ENCODE measurements at regions not wholly inside any gene's neighbourhood (a gene's known extent, or its start where the extent isn't known, plus 50 kb on each side); places are given as distances from the start of the nearest gene placed in this dataset.

GRCh38 chr4:62414563-62414962 is 1214.4 kb downstream of the ADGRL3 start:
- Histone ChIP-seq H3K4me3 (ENCODE audit: insufficient read depth, low read depth, low read length) (no peak overlapping the region), H3K18ac (ENCODE audit: low read depth, low read length) (no peak overlapping the region), H3K9ac (ENCODE audit: low read depth, low read length) (no peak overlapping the region), H3K27me3 (ENCODE audit: control insufficient read depth, insufficient read depth, low read length) (no peaks in the 10 kb centered on the region), H3K9me1 (ENCODE audit: insufficient read depth, low read length) (no peaks in the 10 kb centered on the region), H3K27ac (ENCODE audit: insufficient read depth, low read length) (no peak overlapping the region), H2AK9ac (replicated peaks; ENCODE audit: low read depth, low read length, poor library complexity) (no peak overlapping the region), H2BK20ac (ENCODE audit: low read depth, low read length) (no peak overlapping the region), H2AK5ac (ENCODE audit: low read depth, low read length) (no peak overlapping the region), H2BK5ac (ENCODE audit: low read depth, low read length, poor library complexity, severe bottlenecking) (no peak overlapping the region), H3K36me3 (ENCODE audit: control insufficient read depth, insufficient read depth, low read length) (no peaks in the 10 kb centered on the region), H4K91ac (ENCODE audit: insufficient read depth, low read depth, low read length) (no peak overlapping the region), H2BK120ac (ENCODE audit: low read depth, low read length) (no peak overlapping the region), H3K4me2 (ENCODE audit: low read depth, low read length) (no peak overlapping the region), H3K56ac (ENCODE audit: extremely low read depth, insufficient read depth, low read length) (no peak overlapping the region), H4K8ac (ENCODE audit: low read depth in 2 of 2, low read length in 2 of 2) (no peak overlapping the region), H3K79me1 (ENCODE audit: low read depth in 1 of 2, low read length in 2 of 2) (no peaks in the 10 kb centered on the region), H3K4me1 (ENCODE audit: control insufficient read depth, insufficient read depth, low read length) (no peaks in the 10 kb centered on the region), H3K4ac (ENCODE audit: low read depth, low read length) (no peak overlapping the region), H2BK15ac (ENCODE audit: low read depth, low read length) (no peak overlapping the region), H4K5ac (ENCODE audit: low read depth, low read length) (no peak overlapping the region), H3K14ac (replicated peaks; ENCODE audit: low read depth, low read length) (no peak overlapping the region), H3K23ac (ENCODE audit: low read depth, low read length) (no peak overlapping the region), H3K9me3 (ENCODE audit: control insufficient read depth, insufficient read depth, low read length) (peaks cover 3% of the 10 kb centered on the region; the same call in 1 of the 2 replicates), H2AFZ (replicated peaks; ENCODE audit: low read length, poor library complexity) (no peak overlapping the region), H4K20me1 (ENCODE audit: insufficient read depth, low read length) (no peaks in the 10 kb centered on the region)
- ATAC-seq (ENCODE audit: low read depth) (no peak), DNase-seq (no peak)
- BruUV-seq (replicated peaks), result no TSS peak
- TF ChIP-seq MAFK (IDR thresholded peaks at IDR 0.05; ENCODE audit: low read depth, low read length) (no peak), CEBPB (IDR thresholded peaks at IDR 0.05; ENCODE audit: low read depth, low read length) (no peak), RFX5 (IDR thresholded peaks at IDR 0.05; ENCODE audit: low read depth, low read length) (no peak), RCOR1 (IDR thresholded peaks at IDR 0.05; ENCODE audit: insufficient replicate concordance, low read length) (no peak), USF2 (IDR thresholded peaks at IDR 0.05; ENCODE audit: low read depth, low read length) (no peak), SMC3 (IDR thresholded peaks at IDR 0.05; ENCODE audit: low read depth, low read length) (no peak), NFE2L2 (IDR thresholded peaks at IDR 0.05; ENCODE audit: low read depth, low read length) (no peak), MAZ (IDR thresholded peaks at IDR 0.05; ENCODE audit: borderline replicate concordance, low read depth, low read length) (no peak), POLR2A (IDR thresholded peaks at IDR 0.05; ENCODE audit: low read depth, low read length) (no peak), CHD1 (IDR thresholded peaks at IDR 0.05; ENCODE audit: low read depth, low read length) (no peak), ELK1 (IDR thresholded peaks at IDR 0.05; ENCODE audit: borderline replicate concordance, low read depth, low read length) (no peak), MXI1 (IDR thresholded peaks at IDR 0.05; ENCODE audit: borderline replicate concordance, low read depth, low read length) (no peak), BHLHE40 (IDR thresholded peaks at IDR 0.05; ENCODE audit: low read depth, low read length) (no peak), RAD21 (IDR thresholded peaks at IDR 0.05; ENCODE audit: low read length) (no peak), CTCF (conservative IDR thresholded peaks at IDR 0.05; ENCODE audit: low read depth, low read length) (no peak), FOS (IDR thresholded peaks at IDR 0.05; ENCODE audit: low read depth, low read length) (no peak)
- intact Hi-C loops (cut with micrococcal nuclease), result no loop called here
- in situ Hi-C loops (cut with MboI; ENCODE audit: low sequenced_read_pairs), result no loop called here
- ChIA-PET POLR2A (ENCODE audit: unreplicated experiment) (no interaction called here), CTCF (no interaction called here)
- dilution Hi-C loops (cut with HindIII; ENCODE audit: low sequenced_read_pairs, unreplicated experiment), result no loop called here

All from IMR-90 (cell line).